GM18868 (cell line): ENCODE measurements at regions not wholly inside any gene's neighbourhood (a gene's known extent, or its start where the extent isn't known, plus 50 kb on each side); places are given as distances from the start of the nearest gene placed in this dataset.
"Not testable (repeated sequence)": the region's sequence is repeated elsewhere in the genome, so short reads cannot be mapped to it uniquely, and the experiment has no call there.

Experiments used
- ATAC-seq: cut with Tn5 transposase; IDR thresholded peaks from one replicate; pipeline ENCODE4 v1.9.1; 2021; ENCODE audit warnings: mild to moderate bottlenecking, moderate library complexity; ENCODE audit not compliant: unreplicated experiment

- no peak for ATAC-seq
Measured at GRCh38 chr18:22726469-22726868, 206.7 kb upstream of the RBBP8 start.

- ATAC-seq = no peak
Measured at GRCh38 chr18:22728016-22728415, 205.1 kb upstream of the RBBP8 start.

GRCh38 chr18:22728481-22729105 is 204.5 kb upstream of the RBBP8 start:
- ATAC-seq = no peak

GRCh38 chr18:22731398-22731797 is 201.7 kb upstream of the RBBP8 start:
- ATAC-seq = no peak

- no peak for ATAC-seq
Measured at GRCh38 chr18:22734105-22734661, 198.9 kb upstream of the RBBP8 start.

- no peak for ATAC-seq
Measured at GRCh38 chr18:22734791-22735627, 198.1 kb upstream of the RBBP8 start.

- no peak for ATAC-seq
Measured at GRCh38 chr18:22737054-22737453, 196.1 kb upstream of the RBBP8 start.

GRCh38 chr18:22739061-22739642 is 194.0 kb upstream of the RBBP8 start:
- no peak for ATAC-seq

- ATAC-seq = peak; percentile 53
Measured at GRCh38 chr18:22739789-22740188, 193.3 kb upstream of the RBBP8 start.

GRCh38 chr18:22741318-22741717 is 191.8 kb upstream of the RBBP8 start:
- no peak for ATAC-seq

- no peak for ATAC-seq
Measured at GRCh38 chr18:22742409-22742808, 190.7 kb upstream of the RBBP8 start.

- no peak for ATAC-seq
Measured at GRCh38 chr18:22745966-22746365, 187.2 kb upstream of the RBBP8 start.

- no peak for ATAC-seq
Measured at GRCh38 chr18:22752014-22752413, 181.1 kb upstream of the RBBP8 start.

- ATAC-seq = no peak
Measured at GRCh38 chr18:22753130-22753831, 179.8 kb upstream of the RBBP8 start.

- not testable (repeated sequence) for ATAC-seq
Measured at GRCh38 chr18:22764005-22764404, 169.1 kb upstream of the RBBP8 start.

GRCh38 chr18:22765896-22766295 is 167.2 kb upstream of the RBBP8 start:
- no peak for ATAC-seq

- no peak for ATAC-seq
Measured at GRCh38 chr18:22767653-22768052, 165.5 kb upstream of the RBBP8 start.

- no peak for ATAC-seq
Measured at GRCh38 chr18:22773944-22774343, 159.2 kb upstream of the RBBP8 start.

- no peak for ATAC-seq
Measured at GRCh38 chr18:22778996-22779395, 154.1 kb upstream of the RBBP8 start.

- ATAC-seq = peak; percentile 45
Measured at GRCh38 chr18:22783245-22783644, 149.9 kb upstream of the RBBP8 start.

- ATAC-seq = peak; percentile 38
Measured at GRCh38 chr18:22783662-22784076, 149.5 kb upstream of the RBBP8 start.
